Testis (tissue), 2 donors: ENCODE measurements at regions not wholly inside any gene's neighbourhood (a gene's known extent, or its start where the extent isn't known, plus 50 kb on each side); places are given as distances from the start of the nearest gene placed in this dataset.

Experiments
- DNase-seq: peaks from one replicate; pipeline ENCODE4 v3.0.0-alpha.2; 2019
- H3K27ac ChIP-seq, 2 donors: fragments of 200-600 bp; sonication (generic); one replicate each; pipeline ENCODE4 v1.5.1; 2019
- H3K27me3 ChIP-seq: fragments of 200-600 bp; sonication (generic); one replicate; pipeline ENCODE4 v1.5.1; 2019
- H3K36me3 ChIP-seq: fragments of 200-600 bp; sonication (generic); one replicate; pipeline ENCODE4 v1.5.1; 2017; ENCODE audit warnings: low read depth; ENCODE audit errors: missing control alignments
- H3K4me1 ChIP-seq: fragments of 200-600 bp; sonication (generic); one replicate; pipeline ENCODE4 v1.5.1; 2019
- H3K4me3 ChIP-seq, 2 donors: fragments of 200-600 bp; sonication (generic); one replicate each; pipeline ENCODE4 v1.5.1; 2017 to 2019
- H3K9me3 ChIP-seq: fragments of 200-600 bp; sonication (generic); one replicate; pipeline ENCODE4 v1.5.1; 2017
- CTCF ChIP-seq, 3 experiments: fragments of 450-650 bp in 2 of 3; fragments of 200-600 bp in 1 of 3; sonication (generic) in 1 of 3; IDR thresholded peaks; one replicate each; pipeline ENCODE4 v1.5.1; 2016 to 2019; ENCODE audit warnings: antibody characterized with exemption in 3 of 3, mild to moderate bottlenecking in 2 of 3, moderate library complexity in 1 of 3
- POLR2A ChIP-seq: fragments of 450-650 bp; IDR thresholded peaks from one replicate; pipeline ENCODE4 v1.6.1; 2017; ENCODE audit warnings: antibody characterized with exemption, mild to moderate bottlenecking, moderate library complexity
- WGBS, 2 donors: methylation state at CpG; one replicate each; pipeline ENCODE4 v1.1.5; 2018; 5-methylcytosine and 5-hydroxymethylcytosine counted together
- intact Hi-C: fragments of 100-400 bp; cut with DNase I; formaldehyde crosslinking; loops from one replicate; pipeline ENCODE4 v1.15.1; 2023; ENCODE audit warnings: low total_unique reads

GRCh38 chr6:113660819-113661218, 196.3 kb upstream of the MARCKS start:
- WGBS, 2 donors = 88 to 95% methylated on average over 2 of the region's 2 CpGs
- no peak for TF ChIP-seq POLR2A
- TF ChIP-seq CTCF (IDR thresholded peaks at IDR 0.05) = no peak
- Histone ChIP-seq H3K4me3 (no peak overlapping the region), H3K36me3 (no peaks in the 10 kb centered on the region), H3K9me3 (no peaks in the 10 kb centered on the region), H3K27me3 (no peaks in the 10 kb centered on the region), H3K4me1 (no peaks in the 10 kb centered on the region), H3K27ac (no peak overlapping the region)
- no peak for DNase-seq
- intact Hi-C loops = no loop called here

DNA sequence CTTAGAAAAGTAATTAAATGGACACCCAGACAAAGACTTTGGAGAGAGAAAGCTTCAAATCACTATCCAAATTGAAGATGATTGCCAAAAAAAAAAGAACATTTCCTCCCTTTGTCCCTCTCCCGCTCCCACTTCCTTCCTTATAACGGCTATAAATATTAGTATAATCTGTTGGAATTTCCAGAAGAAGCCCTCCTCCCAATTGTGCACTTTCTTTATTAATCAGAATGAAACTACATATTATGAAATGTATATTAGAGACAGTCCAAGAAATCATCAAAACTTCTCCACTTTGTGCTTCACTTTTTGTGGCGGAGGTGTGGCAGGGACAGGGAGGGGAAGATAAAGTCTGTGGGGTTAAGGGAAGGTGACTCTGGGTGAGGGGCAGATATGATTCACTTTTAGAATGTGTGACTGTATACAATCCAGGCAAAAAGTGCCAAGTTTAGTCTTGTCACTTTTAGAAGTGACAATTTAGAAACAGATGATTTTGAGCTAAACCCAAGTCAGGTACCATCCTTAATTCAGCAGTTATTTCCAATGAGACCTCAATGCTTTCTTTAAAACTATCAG, 195.0 kb upstream of the MARCKS start:
- Histone ChIP-seq H3K36me3 (no peaks in the 10 kb centered on the region), H3K9me3 (no peaks in the 10 kb centered on the region), H3K4me1 (no peaks in the 10 kb centered on the region), H3K27ac (no peak overlapping the region), H3K4me3 (no peak overlapping the region), H3K27me3 (no peaks in the 10 kb centered on the region)
- intact Hi-C loops = no loop called here
- DNase-seq = no peak
- TF ChIP-seq CTCF (IDR thresholded peaks at IDR 0.05) (no peak), POLR2A (no peak)
- 52 to 61% methylated on average over 3 of the region's 3 CpGs for WGBS, 2 donors

DNA sequence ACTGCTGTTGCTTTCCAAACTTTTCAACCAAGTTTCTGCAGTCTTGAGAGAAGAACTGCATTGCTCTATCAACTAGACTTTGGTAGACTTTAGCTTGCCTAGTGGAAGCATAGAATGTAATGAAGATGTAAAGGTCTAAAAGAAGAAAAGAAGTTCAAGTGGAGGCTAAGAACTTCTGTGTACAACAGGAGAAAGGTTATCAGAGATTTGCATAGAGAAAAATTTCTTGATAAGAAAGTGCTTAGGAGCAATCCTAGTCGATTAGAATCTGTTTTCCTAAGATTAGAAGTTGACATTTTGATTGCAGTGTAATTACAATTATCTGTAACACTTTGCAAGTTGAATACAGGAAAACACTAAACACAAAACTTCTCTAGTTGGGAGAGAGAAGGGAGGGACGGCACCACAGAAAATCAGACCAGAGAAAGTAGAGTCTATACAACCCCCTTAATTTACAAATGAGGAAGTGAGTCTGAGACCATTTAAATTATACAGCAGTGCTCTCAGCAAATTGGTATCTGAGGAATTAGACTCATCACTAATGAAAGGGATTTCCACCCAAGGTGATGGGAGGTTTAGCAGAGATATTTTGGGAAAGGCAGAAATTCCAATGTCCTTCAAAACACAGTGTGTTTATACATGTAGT, 194.3 kb upstream of the MARCKS start:
- no peak for TF ChIP-seq CTCF (IDR thresholded peaks at IDR 0.05)
- no peak for TF ChIP-seq POLR2A
- no peaks in the 10 kb centered on the region for H3K9me3 ChIP-seq
- WGBS, 2 donors = 65 to 69% methylated on average over 2 of the region's 2 CpGs

GRCh38 chr6:113664909-113665308, 192.2 kb upstream of the MARCKS start:
- intact Hi-C loops = no loop called here
- peaks cover 3% of the 10 kb centered on the region for H3K4me1 ChIP-seq
- H3K27ac ChIP-seq = no peak overlapping the region
- no peaks in the 10 kb centered on the region for H3K36me3 ChIP-seq
- H3K9me3 ChIP-seq = no peaks in the 10 kb centered on the region
- TF ChIP-seq POLR2A (no peak), CTCF (IDR thresholded peaks at IDR 0.05) (no peak)
- WGBS, 2 donors = 96 to 100% methylated on average over 2 of the region's 2 CpGs
- no peaks in the 10 kb centered on the region for H3K27me3 ChIP-seq
- no peak overlapping the region for H3K4me3 ChIP-seq
- DNase-seq = no peak

More for the DNA sequence above, 194.3 kb upstream of the MARCKS start:
- H3K27ac ChIP-seq = no peak overlapping the region
- no peaks in the 10 kb centered on the region for H3K4me1 ChIP-seq
- intact Hi-C loops = no loop called here
- no peaks in the 10 kb centered on the region for H3K27me3 ChIP-seq
- no peaks in the 10 kb centered on the region for H3K36me3 ChIP-seq
- no peak overlapping the region for H3K4me3 ChIP-seq
- no peak for DNase-seq
